Activated CD4-positive, alpha-beta T cell treated with anti-CD3 and anti-CD28 coated beads, Interleukin-2, amount 10 ng/mL, durations not matched to agents 24 days and 14 days (primary cell): ENCODE measurements at regions not wholly inside any gene's neighbourhood (a gene's known extent, or its start where the extent isn't known, plus 50 kb on each side); places are given as distances from the start of the nearest gene placed in this dataset.
"Not testable (repeated sequence)": the region's sequence is repeated elsewhere in the genome, so short reads cannot be mapped to it uniquely, and the experiment has no call there.

ENCODE experiments used
- DNase-seq: peaks from one replicate; pipeline ENCODE4 v3.0.0; 2022
- H3K27ac Mint-ChIP-seq: one replicate; pipeline ENCODE4 v1.8.0; 2022; ENCODE audit warnings: mild to moderate bottlenecking, mixed read lengths
- H3K27me3 Mint-ChIP-seq: one replicate; pipeline ENCODE4 v1.8.0; 2022; ENCODE audit warnings: mixed read lengths
- H3K36me3 Mint-ChIP-seq: one replicate; pipeline ENCODE4 v1.8.0; 2022; ENCODE audit warnings: low read depth, mild to moderate bottlenecking, mixed read lengths
- H3K4me1 Mint-ChIP-seq: one replicate; pipeline ENCODE4 v1.8.0; 2021; ENCODE audit warnings: mixed read lengths
- H3K4me3 Mint-ChIP-seq: one replicate; pipeline ENCODE4 v1.8.0; 2022; ENCODE audit warnings: mild to moderate bottlenecking, moderate library complexity, mixed read lengths
- H3K9me3 Mint-ChIP-seq: one replicate; pipeline ENCODE4 v1.8.0; 2021; ENCODE audit warnings: mixed read lengths
- intact Hi-C: fragments of 100-400 bp; cut with micrococcal nuclease; formaldehyde crosslinking; loops from one replicate; pipeline ENCODE4 v1.15.1; 2023

DNA sequence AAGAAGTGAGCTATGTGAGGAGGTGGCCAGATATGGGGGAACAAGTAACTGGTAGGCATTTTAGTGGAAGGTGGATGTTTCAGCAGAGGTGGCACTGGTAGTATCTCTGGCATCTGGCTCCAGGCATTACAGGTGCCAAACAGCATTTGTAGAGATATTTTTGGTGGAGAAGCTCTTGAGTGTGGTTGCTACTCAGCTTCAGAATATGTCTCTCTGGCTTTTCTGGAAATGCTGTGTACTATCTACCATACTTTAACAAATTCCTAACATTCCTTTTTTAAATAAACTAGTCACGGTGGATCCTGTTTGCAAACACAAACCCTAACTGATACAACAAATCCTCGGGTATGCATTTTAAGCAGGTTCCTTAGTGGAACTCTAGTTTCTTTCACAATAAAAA, 128.0 kb downstream of the BARX2 start:
- H3K27ac Mint-ChIP-seq: no peak overlapping the region
- peaks cover 2% of the 10 kb centered on the region for H3K9me3 Mint-ChIP-seq
- H3K4me1 Mint-ChIP-seq: no peaks in the 10 kb centered on the region
- intact Hi-C loops: no loop called here
- DNase-seq: no peak
- H3K27me3 Mint-ChIP-seq: no peaks in the 10 kb centered on the region
- H3K36me3 Mint-ChIP-seq: no peaks in the 10 kb centered on the region
- no peak overlapping the region for H3K4me3 Mint-ChIP-seq

DNA sequence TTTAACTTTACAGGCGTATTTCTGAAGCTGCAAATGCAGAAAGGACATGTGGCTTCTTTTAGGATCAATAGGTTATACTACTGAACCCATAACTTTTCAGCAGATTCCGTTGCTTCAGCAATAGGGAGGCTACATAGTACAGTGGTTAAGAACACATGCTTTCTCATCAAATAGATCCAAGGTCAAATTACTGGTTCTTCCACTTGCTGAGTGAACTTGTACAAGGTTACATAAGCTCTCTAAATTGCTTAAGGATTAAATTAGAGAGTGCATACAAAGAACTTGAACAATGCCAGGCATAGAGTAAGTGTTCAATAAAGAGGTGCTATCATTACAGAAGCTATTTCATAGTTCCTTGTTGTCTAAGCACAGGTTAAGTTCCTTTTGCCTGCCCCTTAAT, 129.6 kb downstream of the BARX2 start:
- H3K9me3 Mint-ChIP-seq: peaks cover 3% of the 10 kb centered on the region
- no peaks in the 10 kb centered on the region for H3K36me3 Mint-ChIP-seq
- DNase-seq: no peak
- H3K27me3 Mint-ChIP-seq: no peaks in the 10 kb centered on the region
- H3K27ac Mint-ChIP-seq: no peak overlapping the region
- no peak overlapping the region for H3K4me3 Mint-ChIP-seq
- intact Hi-C loops: no loop called here
- H3K4me1 Mint-ChIP-seq: no peaks in the 10 kb centered on the region

DNA sequence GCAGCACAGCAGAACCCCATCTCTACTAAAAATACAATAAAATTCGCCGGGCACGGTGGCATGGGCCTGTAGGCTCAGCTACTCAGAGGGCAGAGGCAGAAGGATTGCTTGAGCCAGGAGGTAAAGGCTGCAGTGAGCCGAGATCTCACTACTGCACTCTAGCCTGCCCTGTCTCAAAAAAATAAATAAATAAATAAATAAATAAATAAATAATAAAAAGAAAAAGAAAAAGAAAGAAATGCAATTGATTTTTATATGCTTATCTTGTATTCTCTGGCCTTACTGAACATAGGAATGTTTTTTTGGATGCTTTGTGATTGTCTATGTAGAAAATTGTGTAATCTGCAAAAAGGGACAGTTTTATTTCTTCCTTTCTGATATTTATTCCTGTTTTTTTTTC, 132.5 kb downstream of the BARX2 start:
- H3K36me3 Mint-ChIP-seq: no peaks in the 10 kb centered on the region
- intact Hi-C loops: no loop called here

DNA sequence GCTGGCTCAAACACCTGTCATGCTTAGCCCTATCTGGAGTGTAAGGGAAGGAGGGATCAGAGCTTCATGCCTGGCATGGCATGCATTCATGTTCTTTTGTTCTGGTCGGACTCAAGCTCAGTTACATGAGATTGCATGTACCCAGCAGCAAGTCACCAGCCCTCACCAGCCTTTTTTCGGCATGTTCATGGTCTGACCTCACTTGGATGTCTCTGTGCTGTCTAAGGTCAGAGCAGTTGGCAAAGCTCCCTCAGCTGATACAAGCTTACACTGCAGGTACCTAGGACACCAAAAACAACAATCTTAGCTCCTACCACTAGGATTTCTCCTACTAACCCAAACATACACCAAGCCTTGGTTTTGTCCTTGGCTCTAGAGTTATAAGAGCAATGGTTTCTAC, 152.6 kb downstream of the BARX2 start:
- Mint-ChIP-seq H3K9me3 (peaks cover 5% of the 10 kb centered on the region), H3K4me1 (no peaks in the 10 kb centered on the region), H3K36me3 (no peaks in the 10 kb centered on the region), H3K27ac (no peak overlapping the region), H3K4me3 (no peak overlapping the region), H3K27me3 (no peaks in the 10 kb centered on the region)
- DNase-seq: no peak
- intact Hi-C loops: no loop called here

More for the DNA sequence above, 132.5 kb downstream of the BARX2 start:
- Mint-ChIP-seq H3K4me3 (no peak overlapping the region), H3K9me3 (peaks cover 7% of the 10 kb centered on the region), H3K4me1 (no peaks in the 10 kb centered on the region), H3K27me3 (no peaks in the 10 kb centered on the region), H3K27ac (no peak overlapping the region)
- no peak for DNase-seq

DNA sequence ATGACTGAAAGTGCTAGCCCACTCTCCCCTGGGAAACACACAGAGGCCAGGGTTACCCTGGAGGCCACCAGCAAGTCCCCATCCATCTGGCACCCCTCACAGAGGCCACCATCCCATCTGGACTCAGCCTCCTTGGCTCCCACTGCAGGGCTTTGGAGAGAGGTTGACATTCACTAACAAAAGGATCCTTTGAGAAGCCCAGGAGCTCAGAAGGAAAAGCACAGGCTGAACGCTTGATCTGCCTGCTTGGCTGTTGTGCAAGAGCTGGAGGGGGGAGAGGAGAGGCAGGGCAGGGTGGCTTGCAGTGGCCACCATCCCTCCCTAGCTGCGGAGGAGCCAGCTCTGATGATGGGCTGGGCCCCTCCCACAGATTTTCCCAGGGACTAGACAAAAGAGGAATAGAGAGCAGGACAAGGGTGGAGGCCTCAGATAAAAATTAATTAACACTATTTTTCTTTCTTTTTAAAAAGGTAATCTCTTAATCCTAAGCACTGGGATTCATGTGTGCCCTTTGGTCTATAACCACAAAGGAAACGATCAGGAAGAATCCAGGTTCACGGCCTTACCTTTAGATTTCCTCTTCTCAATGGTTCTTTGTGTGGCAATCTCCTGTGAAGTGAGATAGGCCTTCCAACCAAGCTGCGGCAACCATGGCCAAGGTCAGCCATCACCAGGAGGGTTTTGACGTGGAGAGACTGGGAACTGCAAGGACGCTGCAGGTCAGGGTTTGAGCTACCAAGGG, 154.7 kb downstream of the BARX2 start:
- Mint-ChIP-seq H3K27ac (no peak overlapping the region), H3K4me1 (no peaks in the 10 kb centered on the region), H3K27me3 (no peaks in the 10 kb centered on the region), H3K4me3 (no peak overlapping the region), H3K36me3 (no peaks in the 10 kb centered on the region), H3K9me3 (peaks cover 11% of the 10 kb centered on the region)
- intact Hi-C loops: no loop called here
- DNase-seq: no peak

DNA sequence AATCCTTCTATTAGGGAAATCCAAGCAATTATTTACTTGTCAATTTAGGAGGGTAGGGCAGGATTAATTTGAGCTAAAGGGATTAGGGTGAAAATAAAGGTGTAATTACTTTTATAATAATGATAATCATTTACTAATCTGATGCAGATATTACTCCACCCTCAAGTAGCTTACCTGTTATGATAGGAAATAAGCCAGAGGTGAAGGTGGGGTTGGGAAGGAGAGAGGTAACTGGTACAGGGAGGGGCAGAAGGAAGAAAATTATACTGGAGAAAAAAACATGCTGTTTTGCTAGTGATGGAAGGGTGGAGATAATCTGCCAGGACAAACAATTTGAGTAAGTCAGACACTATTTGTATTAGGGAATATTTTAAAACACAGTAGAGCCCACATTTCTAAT, 157.7 kb downstream of the BARX2 start:
- H3K4me3 Mint-ChIP-seq: no peak overlapping the region
- no peaks in the 10 kb centered on the region for H3K27me3 Mint-ChIP-seq
- H3K9me3 Mint-ChIP-seq: peaks cover 26% of the 10 kb centered on the region
- intact Hi-C loops: no loop called here
- peaks cover 1% of the 10 kb centered on the region for H3K36me3 Mint-ChIP-seq
- no peaks in the 10 kb centered on the region for H3K4me1 Mint-ChIP-seq
- DNase-seq: no peak
- H3K27ac Mint-ChIP-seq: no peak overlapping the region

DNA sequence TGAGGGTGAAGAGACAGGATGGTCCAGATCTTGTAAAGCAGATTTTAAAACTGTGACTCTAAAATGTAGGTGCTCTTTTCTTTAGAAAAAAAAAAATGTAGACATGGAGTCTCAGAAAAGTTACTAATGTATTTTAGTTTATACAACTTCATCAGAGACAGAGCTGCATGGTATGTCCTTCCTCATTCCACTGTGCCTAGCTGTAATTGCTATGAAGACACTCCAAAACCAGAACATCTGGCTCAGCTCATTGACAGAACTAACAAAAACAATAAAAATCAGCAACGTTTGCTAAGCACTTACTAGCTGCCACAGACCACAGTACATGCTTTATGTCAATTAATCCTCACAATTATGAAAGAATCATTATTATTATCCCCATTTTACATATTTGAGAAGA, 160.7 kb downstream of the BARX2 start:
- intact Hi-C loops: no loop called here
- Mint-ChIP-seq H3K4me3 (no peak overlapping the region), H3K4me1 (no peaks in the 10 kb centered on the region), H3K27ac (no peak overlapping the region), H3K9me3 (peaks cover 32% of the 10 kb centered on the region), H3K36me3 (peaks cover 1% of the 10 kb centered on the region), H3K27me3 (no peaks in the 10 kb centered on the region)
- DNase-seq: no peak

DNA sequence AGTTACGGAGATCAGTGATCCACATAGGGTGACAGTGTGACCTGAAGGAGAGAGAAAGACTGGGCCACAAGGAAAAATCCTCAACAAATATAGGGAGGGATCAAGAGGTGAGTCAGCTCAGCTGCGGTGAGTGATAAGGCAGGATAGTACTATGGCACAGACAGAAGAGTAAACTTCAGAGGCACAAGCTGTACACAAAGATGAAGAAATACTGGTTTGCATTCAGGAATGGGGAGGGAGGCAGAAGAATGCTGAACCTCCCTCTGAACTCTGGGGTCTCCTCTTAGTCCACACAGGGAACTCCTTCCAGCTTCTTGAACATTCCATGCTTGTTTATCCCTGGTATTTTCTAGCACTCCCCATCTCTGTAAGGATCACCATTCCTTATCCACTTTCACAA, 162.7 kb downstream of the BARX2 start:
- no peak for DNase-seq
- Mint-ChIP-seq H3K4me3 (no peak overlapping the region), H3K27ac (no peak overlapping the region), H3K4me1 (no peaks in the 10 kb centered on the region), H3K36me3 (peaks cover 1% of the 10 kb centered on the region), H3K9me3 (peaks cover 27% of the 10 kb centered on the region), H3K27me3 (no peaks in the 10 kb centered on the region)
- intact Hi-C loops: no loop called here

DNA sequence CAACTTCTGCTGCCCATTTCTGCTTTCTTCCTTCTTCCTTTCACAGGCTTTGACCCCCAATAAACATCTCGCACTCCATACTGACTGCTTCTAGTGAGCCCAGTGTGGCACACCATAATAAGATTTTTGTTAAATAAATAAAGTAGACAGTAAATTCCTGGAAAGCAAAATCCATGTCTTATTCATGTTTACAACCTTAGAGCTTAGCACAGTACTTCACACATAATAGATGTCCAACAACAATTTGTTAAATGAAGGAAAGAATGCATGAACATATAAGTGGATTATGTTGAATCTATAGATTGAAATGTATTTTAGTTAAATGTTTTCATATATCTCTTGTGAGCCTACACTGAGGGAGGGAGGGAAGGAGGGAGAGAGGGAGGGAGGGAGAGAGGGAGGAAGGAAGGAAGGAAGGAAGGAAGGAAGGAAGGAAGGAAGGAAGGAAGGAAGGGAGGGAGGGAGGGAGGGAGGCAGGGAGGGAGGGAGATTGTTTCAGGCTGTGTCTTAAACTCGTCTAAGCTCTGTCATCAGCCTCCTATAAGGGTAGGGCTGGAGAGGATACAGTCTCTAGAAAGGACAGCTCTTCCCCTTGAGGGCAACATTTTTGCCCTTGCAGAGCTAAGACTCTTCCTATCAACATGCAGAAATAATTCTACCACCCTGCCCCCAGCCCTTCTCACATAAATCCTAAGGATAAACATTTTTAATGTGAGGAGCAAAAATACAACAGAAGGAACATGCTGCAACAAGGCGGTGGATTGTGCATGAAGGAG, 168.1 kb downstream of the BARX2 start:
- Mint-ChIP-seq H3K4me1 (no peaks in the 10 kb centered on the region), H3K4me3 (no peak overlapping the region), H3K36me3 (no peaks in the 10 kb centered on the region), H3K27ac (no peak overlapping the region), H3K27me3 (no peaks in the 10 kb centered on the region), H3K9me3 (peaks cover 9% of the 10 kb centered on the region)
- intact Hi-C loops: no loop called here
- DNase-seq: no peak

DNA sequence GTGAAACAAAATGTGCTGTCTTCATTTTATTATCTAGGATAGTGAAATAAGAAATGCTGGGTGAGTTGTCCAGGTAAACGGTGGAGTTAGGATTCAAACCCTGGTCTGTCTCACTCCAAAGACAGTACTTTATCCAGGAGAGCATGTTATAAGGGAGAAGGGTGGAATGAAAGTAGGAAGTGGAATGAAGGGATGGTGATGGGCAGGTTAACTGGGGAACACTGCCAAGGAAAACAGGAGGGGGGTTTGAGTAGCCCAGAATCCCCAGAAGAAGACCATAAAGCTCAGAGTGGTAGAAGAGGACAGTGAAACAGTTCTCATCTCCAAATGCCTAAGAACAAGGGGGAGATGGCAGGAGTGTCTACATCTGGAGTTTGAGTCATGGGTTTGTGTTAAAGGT, 169.0 kb downstream of the BARX2 start:
- H3K4me3 Mint-ChIP-seq: no peak overlapping the region
- no peak overlapping the region for H3K27ac Mint-ChIP-seq
- H3K27me3 Mint-ChIP-seq: no peaks in the 10 kb centered on the region
- DNase-seq: no peak
- H3K9me3 Mint-ChIP-seq: peaks cover 12% of the 10 kb centered on the region
- H3K36me3 Mint-ChIP-seq: no peaks in the 10 kb centered on the region
- intact Hi-C loops: no loop called here
- H3K4me1 Mint-ChIP-seq: no peaks in the 10 kb centered on the region

DNA sequence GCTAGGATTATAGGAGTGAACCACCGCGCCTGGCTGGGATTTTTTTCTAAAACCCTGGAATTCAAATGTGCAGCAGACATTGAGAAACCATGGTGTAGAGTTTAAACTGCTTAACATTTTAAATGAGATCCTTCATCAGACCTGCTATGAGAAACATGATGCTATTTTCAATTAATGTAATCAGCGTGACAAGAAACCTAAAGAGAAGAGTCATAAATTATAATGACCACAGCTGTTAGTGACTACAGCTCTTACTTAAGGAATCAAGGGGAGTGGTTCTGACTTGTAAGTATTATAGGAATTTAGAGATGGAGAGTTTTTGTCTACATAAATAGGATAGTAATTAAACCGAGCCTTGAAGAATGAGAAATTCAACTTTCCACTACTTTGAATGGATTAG, 170.6 kb downstream of the BARX2 start:
- Mint-ChIP-seq H3K36me3 (no peaks in the 10 kb centered on the region), H3K27ac (no peak overlapping the region), H3K4me1 (no peaks in the 10 kb centered on the region), H3K4me3 (no peak overlapping the region), H3K9me3 (peaks cover 6% of the 10 kb centered on the region), H3K27me3 (no peaks in the 10 kb centered on the region)
- no peak for DNase-seq
- intact Hi-C loops: no loop called here

DNA sequence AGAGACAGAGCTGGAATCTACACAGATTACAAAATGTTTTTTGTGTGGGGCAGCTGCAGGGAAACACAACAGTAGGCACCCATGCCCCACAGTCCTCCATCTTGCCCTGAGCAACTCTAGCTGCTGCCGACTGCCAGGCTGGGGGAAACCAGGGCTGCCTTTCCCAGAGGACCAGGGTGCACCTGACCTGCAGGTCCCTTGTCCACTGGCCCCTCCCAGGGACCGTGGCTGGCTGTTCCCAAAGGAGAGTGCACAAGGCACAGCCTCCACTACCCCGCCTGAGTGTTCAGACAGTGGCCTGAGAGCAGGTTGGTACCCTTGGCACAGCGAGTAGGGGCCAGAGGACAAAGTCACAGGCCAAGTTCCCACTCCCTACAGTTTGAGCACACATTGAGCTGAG, 181.8 kb downstream of the BARX2 start:
- H3K27me3 Mint-ChIP-seq: peaks cover 7% of the 10 kb centered on the region
- no peak overlapping the region for H3K27ac Mint-ChIP-seq
- no peak overlapping the region for H3K4me3 Mint-ChIP-seq
- H3K4me1 Mint-ChIP-seq: no peaks in the 10 kb centered on the region
- H3K9me3 Mint-ChIP-seq: peaks cover 6% of the 10 kb centered on the region
- H3K36me3 Mint-ChIP-seq: no peaks in the 10 kb centered on the region
- no peak for DNase-seq
- intact Hi-C loops: no loop called here

DNA sequence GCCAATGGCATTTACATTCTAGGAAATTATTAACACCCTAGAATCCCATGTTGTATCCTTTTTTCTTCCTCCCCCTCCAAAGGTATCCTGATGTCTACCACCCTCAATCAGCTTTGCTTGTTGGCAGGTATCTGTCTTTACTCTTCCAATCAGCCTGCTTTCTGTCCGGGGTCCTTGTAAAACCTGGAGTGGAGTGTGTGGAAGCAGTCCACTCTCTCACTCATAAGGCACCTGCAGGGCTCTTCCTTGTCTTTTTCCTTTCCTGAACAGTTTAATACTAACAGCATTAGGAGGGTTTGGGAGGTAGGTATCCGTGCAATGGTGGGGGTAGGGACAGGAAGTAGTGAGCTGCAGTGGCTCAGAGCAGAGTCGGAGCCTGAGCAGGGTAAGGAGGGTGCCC, 193.4 kb downstream of the BARX2 start:
- no peak for DNase-seq
- Mint-ChIP-seq H3K27me3 (peaks cover 8% of the 10 kb centered on the region), H3K27ac (no peak overlapping the region), H3K4me3 (no peak overlapping the region), H3K36me3 (no peaks in the 10 kb centered on the region), H3K9me3 (peaks cover 6% of the 10 kb centered on the region), H3K4me1 (no peaks in the 10 kb centered on the region)
- intact Hi-C loops: no loop called here

DNA sequence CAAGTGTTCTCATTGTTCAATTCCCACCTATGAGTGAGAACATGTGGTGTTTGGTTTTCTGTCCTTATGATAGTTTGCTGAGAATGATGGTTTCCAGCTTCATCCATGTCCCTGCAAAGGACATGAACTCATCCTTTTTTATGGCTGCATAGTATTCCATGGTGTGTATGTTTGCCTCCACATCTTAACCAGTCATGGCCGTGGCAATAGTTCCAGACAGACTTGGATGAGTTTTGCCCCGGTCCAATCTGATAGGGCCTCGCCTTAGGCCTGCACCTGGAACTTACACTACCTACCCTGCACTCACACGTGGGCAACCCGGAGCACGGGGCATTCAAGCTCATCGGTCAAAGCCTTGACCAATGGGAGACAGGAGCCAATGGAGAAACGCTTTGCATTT, 197.0 kb downstream of the BARX2 start:
- intact Hi-C loops, H3K27ac Mint-ChIP-seq, H3K36me3 Mint-ChIP-seq, H3K27me3 Mint-ChIP-seq, H3K4me3 Mint-ChIP-seq, DNase-seq, H3K4me1 Mint-ChIP-seq: not testable (repeated sequence)
- peaks cover 17% of the 10 kb centered on the region for H3K9me3 Mint-ChIP-seq

DNA sequence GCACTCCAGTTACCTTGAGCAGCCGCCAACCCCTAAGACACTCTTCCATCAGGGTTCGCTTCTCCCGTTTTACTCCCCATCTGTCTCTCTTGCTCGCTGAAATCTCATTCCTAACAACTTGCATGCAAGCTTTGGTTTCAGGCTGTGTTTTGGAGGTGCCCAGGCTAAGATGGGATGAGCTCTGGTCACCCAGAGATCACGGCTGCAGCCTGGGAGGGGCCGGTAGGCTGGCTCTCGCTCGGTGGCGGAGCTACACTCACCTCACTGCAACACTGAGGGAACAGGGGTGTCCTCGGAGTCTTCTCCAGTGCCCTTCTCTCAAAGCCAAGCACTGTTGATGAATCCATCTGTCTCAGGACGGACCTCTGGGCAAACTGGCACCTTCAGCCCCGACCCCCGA, 197.5 kb downstream of the BARX2 start:
- Mint-ChIP-seq H3K4me1 (no peaks in the 10 kb centered on the region), H3K9me3 (peaks cover 17% of the 10 kb centered on the region), H3K4me3 (no peak overlapping the region), H3K27ac (no peak overlapping the region), H3K27me3 (no peaks in the 10 kb centered on the region), H3K36me3 (no peaks in the 10 kb centered on the region)
- intact Hi-C loops: no loop called here
- no peak for DNase-seq
